GM18511 (cell line): ENCODE measurements at regions not wholly inside any gene's neighbourhood (a gene's known extent, or its start where the extent isn't known, plus 50 kb on each side); places are given as distances from the start of the nearest gene placed in this dataset.
A peak's percentile ranks its signal among the peaks of the same experiment; 100 is the strongest.

ENCODE experiments used
- ATAC-seq: cut with Tn5 transposase; IDR thresholded peaks from one replicate; pipeline ENCODE4 v1.9.1; 2021; ENCODE audit warnings: mild to moderate bottlenecking, moderate library complexity; ENCODE audit not compliant: unreplicated experiment

DNA sequence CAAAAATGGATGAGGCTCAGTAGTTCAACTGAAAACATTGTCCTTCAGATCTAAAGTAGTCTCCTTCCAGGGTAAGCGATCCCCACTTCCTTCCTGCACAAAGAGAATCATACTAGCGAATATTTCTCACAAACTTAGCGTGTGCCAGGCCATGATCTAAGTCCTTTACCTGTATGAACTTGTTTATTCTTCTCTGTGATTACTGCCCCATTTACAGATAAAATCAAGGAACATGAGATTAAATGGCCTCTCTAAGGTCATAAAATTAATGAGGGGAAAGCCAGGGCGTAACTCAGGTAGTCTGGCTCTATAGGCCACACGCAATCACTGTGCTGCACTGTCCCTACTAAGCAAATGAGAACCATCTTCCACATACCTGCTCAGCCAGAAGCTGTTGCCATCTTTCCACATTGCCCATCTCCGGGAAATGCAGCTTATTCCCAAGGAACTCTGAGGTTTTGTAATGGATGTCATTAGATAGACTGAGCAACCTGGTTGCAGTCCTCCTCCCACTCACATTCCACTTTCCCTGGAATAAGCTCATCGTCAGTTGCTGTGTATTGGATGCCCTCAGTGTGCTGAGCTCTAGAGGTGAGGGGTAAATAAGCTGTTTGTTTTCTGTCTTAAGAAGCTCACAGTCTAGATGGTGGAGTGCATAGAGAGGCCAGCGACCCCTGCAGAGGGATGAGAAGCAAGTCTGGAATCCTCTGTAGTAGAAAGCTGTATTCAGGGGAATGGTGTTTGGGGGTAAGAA lies 146.3 kb downstream of the SNX19 start:
- ATAC-seq = no peak

DNA sequence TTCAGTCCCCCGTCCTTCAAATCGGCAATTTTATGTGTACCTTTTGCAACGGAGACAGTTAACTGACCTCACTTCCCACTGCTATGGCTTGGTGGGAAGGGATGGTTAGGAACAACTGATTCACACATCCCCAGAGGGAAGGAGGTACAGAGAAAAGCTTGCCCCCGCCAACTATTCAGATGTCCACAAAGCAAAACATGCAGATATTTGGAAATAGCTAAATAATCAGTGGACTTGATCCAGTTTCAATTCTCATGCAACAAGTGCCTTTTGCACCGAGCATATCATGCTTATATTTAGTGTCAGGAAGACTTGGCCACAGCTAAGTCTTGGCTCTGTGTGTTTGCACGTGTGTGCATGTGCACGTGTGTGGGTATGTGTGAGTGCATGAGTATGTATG lies 144.6 kb downstream of the SNX19 start:
- no peak for ATAC-seq

DNA sequence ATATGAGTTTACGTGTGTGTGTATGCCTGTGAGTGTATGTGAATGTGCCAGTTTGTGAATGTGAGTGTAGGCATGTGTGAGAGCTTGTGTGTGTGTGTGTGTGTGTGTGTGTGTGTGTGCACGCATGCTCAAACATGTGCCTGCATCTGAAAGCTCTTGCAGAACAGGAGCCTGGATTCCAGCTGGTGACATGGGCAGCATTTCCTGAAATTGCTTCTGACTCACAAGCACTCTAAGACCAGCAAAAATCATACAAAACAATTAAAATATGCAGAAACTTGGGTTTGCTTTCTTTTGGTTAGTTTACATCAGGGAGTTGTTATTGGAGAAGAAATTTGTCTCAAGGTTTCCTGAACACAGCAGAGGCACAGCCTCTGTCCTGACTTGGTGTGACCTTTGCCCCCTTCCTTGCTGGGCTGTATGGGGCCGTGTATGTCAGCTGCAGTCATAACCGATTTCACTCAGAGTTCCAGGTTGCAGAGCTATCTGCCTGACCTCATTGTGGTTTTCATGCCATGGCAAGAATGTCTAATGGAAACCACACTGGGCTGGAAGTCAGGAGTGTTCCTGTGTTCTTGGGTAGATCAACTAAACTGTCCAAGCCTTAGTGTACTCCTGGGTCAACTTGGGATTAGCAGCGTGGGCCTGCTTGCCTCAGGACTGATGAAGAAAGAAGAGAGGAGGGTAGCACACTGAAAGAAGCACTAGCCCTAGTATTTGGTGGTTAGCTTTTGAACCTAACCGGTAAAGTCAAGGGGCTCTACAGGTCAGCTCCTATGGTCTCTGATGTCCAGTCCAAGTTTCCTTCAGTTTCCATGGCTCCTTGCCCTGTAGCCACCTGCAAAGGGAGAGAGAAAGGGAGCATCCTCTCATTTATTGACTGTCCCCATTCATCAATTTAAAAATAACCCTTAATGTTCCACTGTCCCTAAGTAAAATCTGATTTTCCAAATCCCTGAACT lies 143.7 kb downstream of the SNX19 start:
- ATAC-seq = peak; percentile 65

DNA sequence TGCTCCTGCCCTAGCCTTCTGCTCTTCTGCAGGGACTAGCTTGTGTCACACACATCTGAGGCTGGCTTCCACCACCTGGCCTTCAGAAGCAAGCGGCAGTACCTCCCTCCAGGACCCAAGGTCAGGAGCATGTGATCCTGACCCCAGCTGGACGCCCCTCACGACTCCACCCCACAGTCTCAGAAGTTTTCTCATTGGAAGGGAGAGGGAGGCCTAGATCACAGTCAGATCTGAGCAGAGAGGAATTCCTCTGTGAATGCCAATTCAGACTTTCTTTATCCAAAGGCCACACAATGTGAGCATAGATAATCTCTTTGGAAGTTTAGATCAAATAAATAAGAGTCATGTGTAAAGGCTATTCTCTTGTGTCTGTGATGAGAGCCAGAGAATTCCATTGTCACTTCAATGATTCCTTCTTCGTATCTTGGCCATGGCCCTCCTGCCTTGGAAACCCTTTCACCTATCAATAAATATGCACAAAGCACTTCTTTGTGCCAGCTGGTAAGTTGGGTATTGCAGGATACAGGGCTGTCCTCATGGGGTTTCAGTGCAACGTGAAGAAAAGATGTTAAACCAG lies 142.9 kb downstream of the SNX19 start:
- no peak for ATAC-seq

DNA sequence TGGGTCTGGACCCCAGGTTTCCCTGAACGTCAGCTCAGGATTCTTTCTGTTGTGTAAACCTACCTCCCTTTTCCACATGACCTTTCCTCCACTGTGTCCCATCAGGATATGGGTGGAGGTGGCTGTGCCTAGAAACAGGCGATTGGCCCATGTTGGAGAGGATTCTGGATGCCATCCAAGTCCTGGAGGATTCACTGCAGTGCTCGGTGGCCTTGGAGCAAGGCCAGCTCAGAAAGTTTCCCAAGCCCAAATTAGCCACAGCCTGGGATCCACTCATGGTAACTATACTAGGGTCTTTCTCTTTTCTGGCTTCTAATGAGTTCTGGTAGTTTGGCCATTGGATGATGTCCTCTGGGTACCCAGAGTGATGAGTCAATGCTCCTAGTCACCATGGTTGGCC lies 141.6 kb downstream of the SNX19 start:
- ATAC-seq = no peak

DNA sequence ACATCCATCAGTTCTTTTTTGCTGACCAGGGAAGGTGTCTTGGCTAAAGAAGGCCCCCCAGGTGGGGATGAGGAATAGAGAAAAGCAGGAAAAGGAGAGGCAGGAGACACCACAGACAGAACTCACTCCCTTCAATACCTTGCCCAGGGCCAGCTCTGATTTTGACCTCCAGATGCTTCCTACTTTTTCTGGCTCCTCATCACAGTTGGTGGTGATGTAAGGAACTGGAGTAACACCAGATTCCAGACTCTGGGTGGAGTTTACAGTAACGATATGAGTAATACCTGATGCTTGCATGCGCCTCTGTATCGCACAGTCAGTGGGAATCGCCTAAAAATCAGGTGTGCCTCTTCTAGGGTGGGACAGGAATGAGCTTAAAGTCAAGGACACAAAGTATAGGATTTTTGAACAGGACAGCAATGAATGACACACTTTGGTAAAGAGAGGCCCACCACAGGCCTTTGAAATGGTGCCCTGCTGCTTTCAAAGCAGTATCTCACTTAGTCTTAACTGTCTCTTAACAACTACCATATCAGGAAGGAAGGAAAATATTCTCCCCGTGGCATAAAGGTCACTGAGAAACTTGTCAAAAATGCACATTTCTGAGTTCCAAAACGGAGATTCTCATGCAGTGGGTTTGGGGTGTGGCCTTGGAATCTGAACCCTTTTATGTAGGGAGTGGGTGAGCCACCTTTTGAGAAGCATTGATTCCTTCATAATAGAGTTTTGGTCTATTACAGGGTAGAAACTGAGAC lies 140.8 kb downstream of the SNX19 start:
- no peak for ATAC-seq

DNA sequence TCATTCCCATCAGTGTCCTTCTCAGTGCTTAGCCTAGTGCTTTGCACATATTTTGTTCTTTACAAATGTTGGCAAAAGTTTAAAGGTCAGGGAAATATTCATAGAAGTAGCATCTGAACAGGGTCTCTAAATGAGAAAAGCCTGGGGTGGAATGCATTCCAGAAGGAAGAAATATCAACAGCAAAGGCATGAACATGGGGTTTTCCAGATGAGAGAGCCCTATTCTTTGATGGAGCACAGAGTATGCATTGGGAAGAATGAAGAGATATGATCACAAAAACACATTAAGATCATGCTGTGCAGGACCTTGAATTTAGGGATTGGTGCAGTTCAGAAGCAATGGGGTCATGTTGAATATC lies 140.2 kb downstream of the SNX19 start:
- no peak for ATAC-seq

DNA sequence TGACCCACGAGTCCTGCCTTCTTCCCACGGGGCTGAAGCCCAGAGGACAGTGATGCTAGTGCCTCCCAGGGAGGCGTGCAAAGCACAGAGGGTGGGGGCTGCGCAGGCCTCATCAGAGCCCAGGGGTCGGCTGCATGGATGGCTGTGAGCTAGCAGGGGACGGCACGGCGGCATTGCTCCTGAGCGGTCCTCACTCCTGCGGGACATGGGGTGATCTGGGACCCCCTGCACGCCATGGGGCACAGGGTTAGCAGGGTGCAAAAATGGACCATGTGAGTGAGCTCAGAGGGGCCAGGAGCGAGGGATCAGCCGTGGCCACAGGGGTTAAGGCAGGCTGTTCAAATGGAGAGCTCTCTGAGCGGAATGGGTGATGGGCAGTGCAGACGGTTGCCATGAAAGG lies 138.3 kb downstream of the SNX19 start:
- ATAC-seq = no peak

DNA sequence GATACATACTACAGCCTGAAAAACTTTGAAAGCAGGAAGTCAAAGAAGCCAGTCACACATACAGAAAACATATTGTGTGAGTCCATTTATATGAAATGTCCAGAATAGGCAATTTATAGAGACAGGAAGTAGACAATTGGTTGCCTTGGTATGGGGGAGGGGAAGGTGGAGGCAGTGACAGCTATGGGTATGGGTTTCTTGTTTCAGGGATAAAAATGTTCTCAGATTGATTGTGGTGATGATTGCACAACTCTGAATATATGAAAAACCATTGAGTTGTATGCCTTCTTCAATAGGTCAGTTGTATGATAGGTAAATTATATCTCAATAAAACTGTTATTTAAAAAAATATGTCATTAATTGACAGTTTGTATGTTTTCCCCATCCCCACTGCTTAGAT lies 137.6 kb downstream of the SNX19 start:
- no peak for ATAC-seq

DNA sequence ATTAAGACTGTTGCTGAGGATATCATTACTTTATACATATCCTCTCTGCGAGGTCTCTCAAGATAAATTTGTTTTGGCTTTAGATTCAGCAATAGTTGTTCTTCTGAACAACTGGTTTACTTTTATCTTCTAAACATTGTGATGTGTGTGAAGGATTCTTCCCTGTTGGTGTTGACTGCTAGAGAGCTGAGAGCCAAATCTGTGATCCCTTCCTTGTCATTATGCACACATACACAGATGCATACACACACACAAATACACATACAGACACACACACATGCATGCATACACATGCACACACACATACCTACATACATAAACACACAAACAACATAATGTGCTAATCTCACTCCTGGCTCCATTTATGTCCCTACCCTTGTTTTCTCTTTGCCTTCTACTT lies 137.0 kb downstream of the SNX19 start:
- no peak for ATAC-seq

DNA sequence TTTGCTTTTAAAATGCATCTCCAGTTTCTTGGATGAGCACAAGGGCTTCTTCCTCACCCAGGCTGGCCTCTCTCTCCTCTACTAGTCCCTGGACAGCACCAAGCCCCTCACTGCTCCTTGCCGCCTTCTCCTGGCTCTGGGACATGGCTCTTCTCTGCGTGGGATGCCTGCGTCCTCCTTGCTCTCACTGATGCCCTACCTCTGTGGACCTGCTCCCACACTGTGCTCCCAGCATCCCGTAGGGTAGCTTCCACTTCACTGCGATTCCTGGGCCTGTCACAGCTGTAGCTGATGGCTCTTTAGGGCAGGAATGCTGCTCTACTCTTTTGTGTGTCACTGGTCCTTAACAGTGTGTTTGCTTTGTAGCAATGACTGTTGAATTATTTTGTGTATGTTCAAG lies 136.3 kb downstream of the SNX19 start:
- ATAC-seq = no peak

DNA sequence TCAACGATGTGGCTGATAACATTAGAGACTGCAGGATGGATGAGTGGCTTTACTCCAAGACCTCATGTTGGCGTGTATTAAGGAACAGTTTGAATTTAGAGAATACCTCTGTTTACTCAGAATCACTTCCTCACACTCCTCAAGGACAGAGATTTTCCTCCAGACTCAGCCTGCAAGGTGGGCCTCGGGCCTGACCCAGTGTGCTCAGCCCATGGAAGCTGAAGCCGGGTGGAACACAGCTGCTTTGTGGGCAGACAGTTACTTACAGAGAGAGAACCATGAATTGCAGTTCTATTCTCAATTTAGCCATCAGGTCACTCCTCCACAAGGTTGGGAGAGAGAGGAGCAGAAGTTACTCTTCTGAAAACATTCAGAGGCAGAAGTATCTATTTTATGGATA lies 135.8 kb downstream of the SNX19 start:
- no peak for ATAC-seq

DNA sequence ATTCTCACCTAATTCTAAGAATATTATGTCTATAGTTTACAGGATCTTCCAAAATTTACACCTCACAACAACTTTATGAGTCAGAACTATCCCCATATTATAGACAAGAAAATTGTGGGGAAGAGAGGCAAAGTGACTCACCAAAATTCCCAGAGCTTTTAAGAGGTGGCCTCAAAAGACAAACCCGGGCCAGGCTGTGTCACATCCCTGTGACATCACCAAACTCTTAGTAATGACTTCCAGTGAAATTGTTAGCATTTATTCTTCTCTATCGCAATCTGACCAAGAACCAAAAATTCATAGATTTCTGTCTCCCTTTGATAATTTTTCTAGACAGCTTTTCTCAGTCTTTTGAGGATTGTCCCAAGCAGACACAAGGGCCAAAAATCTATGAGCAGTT lies 134.3 kb downstream of the SNX19 start:
- ATAC-seq = no peak

DNA sequence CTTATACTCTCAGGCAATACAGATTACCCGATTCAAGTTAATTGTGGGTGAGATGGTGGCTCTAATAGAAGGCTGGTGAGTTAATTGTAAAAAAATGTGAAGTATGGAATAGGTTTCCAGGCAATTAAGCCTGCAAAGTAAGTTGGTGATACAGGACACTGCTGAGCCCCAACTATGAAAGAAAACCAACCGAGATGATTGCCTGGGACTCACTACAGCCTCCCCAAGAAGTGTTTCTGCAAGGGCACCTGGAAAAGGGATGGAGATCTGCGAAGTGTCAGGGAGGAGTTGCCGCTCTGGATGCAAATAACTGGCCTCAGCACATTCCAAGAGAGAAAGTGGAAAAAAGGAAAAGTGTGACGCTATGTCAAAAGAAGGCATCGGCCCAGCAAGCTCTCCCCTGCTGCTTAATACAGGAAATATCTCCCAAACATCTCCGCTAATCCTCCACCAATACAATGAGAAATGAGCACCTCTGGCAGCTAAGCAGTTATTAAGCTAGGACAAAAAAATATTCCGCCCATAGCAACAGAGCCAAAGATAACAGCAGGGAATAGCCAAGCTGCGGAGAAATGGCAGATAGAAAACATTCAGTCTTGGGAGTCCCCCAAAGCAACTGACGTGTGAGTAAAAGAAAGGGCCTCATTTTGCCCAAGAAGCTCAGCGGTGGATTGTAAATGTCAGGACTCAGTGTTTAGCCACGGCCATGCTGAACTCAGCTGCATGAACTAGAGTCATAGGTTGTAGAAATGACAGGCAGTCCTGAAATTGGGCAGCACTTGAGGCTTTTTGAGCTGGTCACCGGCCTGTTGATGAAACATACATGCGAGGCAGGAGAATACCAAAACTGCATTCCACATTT lies 133.7 kb downstream of the SNX19 start:
- no peak for ATAC-seq

DNA sequence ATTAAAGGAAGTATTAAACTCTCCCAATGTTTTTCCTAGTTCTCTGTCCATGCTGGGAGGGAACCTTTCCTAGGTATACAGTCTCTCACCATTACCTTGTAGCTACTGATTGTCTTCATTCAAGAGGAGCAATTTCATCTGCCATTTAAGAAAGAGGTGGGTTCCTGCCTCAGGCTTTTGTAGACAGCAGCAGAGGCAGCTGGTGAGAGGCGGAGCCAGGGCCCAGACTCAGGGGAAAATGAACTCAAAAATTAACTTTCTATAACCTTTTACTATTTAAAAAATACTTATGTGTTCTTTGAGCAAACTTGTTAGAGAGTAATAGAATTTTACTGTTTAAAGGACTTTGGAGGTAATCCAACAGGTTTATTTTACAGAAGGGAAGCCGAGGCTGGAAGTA lies 133.0 kb downstream of the SNX19 start:
- no peak for ATAC-seq

DNA sequence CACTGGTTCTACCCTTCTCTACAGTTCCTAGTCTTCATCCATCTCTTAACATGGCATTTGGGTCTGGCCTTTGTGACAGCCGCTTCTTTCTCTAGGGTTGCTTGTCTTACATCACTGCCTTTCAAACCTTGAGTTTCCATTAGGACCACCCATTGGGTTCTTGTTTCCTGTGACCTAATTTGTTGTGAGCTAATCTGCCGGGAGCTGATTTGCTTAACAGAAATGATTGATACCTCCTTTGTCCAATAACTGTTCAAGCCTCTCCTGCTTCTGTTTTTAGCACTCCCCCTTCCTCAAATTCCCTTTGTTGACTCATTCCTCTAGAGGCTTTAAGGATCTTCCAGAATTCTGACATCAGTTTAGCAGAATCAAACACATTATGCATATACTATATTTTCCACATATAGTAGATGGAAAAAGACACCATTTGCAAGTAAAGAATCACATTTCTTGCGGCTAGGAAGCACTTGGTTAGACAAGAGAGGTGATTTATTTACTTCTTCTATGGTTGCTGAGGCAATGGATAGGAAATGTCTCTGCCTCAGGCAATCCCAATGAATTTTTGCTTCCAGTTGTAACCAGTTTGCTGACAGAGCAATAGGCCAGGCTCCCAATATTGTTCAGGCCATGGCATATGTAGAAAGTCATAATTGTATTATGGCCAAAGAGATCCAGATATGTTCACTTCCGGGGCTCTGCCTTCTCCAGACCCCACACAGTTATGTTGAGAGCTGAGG lies 130.7 kb downstream of the SNX19 start:
- no peak for ATAC-seq

DNA sequence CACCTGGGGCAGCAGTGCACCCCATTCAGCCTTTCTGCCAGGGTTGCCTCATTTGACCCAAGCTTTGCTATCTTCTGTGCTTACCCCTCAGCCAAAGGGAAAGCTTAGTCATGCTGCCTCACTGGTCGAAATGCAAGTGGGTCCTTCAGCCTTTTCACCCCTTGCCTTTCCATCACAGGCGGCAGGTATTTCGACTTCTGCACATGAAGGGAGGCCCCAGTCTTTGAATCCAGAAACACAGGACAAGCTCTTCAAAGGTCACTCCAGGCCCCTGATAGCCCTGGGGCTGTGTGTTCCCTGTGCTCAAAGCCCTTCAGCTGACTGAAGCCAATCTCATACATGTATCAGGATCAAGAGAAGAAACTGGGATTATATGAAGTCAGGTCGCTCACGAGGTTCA lies 129.7 kb downstream of the SNX19 start:
- ATAC-seq = no peak

DNA sequence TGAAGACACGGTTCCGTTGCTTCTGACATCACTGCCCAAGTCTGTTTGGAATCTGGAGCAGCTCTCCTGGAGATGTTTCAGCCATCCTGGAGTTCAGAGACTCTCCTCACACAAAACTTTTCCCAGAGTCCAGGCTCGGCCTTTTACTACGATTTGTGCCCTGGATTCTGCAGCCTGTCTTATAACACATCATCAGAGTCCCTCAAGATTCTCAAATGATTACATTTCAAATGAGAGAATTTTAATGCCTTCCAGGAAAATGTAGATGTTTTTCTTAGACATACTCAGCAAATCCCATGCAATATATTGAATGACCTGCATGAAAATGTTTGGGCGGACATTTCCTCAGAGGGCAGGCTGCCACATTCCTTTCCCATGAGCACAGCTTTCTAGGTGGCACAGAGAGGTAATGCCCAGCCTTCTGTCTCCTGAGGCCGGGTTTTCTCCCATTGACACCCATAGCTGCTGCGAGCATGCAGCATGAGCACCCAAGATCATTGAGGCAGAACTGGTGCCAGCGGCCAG lies 129.1 kb downstream of the SNX19 start:
- ATAC-seq = no peak

DNA sequence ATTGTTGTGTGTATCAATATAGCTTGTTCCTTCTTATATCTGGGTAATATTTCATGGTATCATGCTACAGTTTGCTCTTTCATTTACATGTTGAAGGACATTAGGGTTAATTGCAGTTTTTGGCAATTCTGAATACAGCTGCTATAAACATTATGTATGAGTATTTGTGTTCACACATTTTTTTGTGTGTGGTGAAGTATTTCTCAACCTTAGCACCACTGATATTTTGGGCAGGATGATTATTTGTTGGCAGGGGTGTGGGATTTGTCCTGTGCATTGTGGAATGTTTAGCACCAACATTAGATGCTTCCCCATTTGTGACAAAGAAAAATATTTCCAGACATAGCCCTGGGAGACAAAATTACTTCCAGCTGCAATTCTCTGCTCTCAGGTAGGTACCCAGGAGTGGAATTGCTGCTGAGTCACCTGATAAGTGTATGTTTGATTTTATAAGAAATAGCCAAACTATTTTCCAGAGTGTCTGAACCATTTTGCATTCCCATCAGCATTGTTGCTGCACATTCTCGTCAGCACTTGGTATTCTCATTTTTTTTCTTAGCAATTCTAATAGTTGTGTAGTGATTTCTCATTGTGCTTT lies 128.2 kb downstream of the SNX19 start:
- no peak for ATAC-seq
